Tibial artery (tissue), 4 donors: ENCODE measurements at regions not wholly inside any gene's neighbourhood (a gene's known extent, or its start where the extent isn't known, plus 50 kb on each side); places are given as distances from the start of the nearest gene placed in this dataset.
A peak's percentile ranks its signal among the peaks of the same experiment; 100 is the strongest.

Experiments
- DNase-seq, 2 donors: peaks; one replicate each; pipeline ENCODE4 v3.0.0-alpha.2; 2019
- H3K27ac ChIP-seq, 2 donors: fragments of 200-600 bp; sonication (generic) in 1 of 2; 1 replicate in 1 of 2; 2 replicates in 1 of 2; pipeline ENCODE4 v1.5.1; 2018 to 2019; ENCODE audit warnings: mild to moderate bottlenecking in 1 of 2
- H3K27me3 ChIP-seq, 2 donors: fragments of 200-600 bp; sonication (generic) in 1 of 2; one replicate each; pipeline versions ENCODE4 v1.5.1 to v1.6.0; 2016 to 2019
- H3K36me3 ChIP-seq, 3 donors: fragments of 200-600 bp; sonication (generic) in 2 of 3; one replicate each; pipeline ENCODE4 v1.5.1; 2016 to 2019; ENCODE audit warnings: mild to moderate bottlenecking in 2 of 3
- H3K4me1 ChIP-seq, 4 donors: fragments of 200-600 bp; sonication (generic) in 2 of 4; 1 replicate in 3 of 4; 2 replicates in 1 of 4; pipeline ENCODE4 v1.5.1; 2016 to 2019
- H3K4me3 ChIP-seq, 2 donors: fragments of 200-600 bp; sonication (generic) in 1 of 2; 1 replicate in 1 of 2; 2 replicates in 1 of 2; pipeline ENCODE4 v1.5.1; 2018 to 2019; ENCODE audit warnings: mild to moderate bottlenecking in 2 of 2
- H3K9me3 ChIP-seq, 3 donors: fragments of 200-600 bp; sonication (generic) in 1 of 3; one replicate each; pipeline ENCODE4 v1.5.1; 2016 to 2019
- intact Hi-C: fragments of 100-400 bp; cut with DNase I; formaldehyde crosslinking; loops from one replicate; pipeline ENCODE4 v1.15.0; 2023; ENCODE audit warnings: low total_unique reads
- TF ChIP-seq, protein P1 (sequence below), 2 experiments: fragments of 200-600 bp in 1 of 2; fragments of 450-650 bp in 1 of 2; IDR thresholded peaks; one replicate each; pipeline ENCODE4 v1.5.1; 2017 to 2019; ENCODE audit warnings: antibody characterized with exemption in 2 of 2, mild to moderate bottlenecking in 1 of 2, moderate library complexity in 1 of 2

DNA sequence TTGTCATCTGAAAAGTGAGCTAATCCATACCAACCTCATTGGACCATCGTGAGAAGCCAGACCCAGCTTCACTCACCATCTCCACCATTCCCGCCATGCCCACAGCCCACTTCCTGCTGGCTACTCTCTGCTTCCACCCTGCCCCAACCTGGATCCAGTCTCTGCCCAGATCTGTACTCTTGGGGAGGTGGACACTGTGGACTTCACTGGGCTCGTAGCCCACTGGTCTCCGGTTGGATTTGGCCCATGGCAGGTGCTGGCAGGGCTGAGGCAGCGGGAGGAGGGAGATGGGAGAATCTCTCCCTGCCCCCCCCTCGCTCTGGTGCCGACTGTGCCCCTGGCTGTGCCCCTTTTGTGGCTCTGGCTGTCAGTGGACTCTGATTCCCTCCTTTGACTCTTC lies 193.8 kb downstream of the ABHD5 start:
- peak overlapping the region in 1 of 2 donors; percentile 18 for H3K27ac ChIP-seq
- no peaks in the 10 kb centered on the region for H3K9me3 ChIP-seq
- intact Hi-C loops: no loop called here
- DNase-seq: no peak
- TF ChIP-seq, protein P1, sequence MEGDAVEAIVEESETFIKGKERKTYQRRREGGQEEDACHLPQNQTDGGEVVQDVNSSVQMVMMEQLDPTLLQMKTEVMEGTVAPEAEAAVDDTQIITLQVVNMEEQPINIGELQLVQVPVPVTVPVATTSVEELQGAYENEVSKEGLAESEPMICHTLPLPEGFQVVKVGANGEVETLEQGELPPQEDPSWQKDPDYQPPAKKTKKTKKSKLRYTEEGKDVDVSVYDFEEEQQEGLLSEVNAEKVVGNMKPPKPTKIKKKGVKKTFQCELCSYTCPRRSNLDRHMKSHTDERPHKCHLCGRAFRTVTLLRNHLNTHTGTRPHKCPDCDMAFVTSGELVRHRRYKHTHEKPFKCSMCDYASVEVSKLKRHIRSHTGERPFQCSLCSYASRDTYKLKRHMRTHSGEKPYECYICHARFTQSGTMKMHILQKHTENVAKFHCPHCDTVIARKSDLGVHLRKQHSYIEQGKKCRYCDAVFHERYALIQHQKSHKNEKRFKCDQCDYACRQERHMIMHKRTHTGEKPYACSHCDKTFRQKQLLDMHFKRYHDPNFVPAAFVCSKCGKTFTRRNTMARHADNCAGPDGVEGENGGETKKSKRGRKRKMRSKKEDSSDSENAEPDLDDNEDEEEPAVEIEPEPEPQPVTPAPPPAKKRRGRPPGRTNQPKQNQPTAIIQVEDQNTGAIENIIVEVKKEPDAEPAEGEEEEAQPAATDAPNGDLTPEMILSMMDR (IDR thresholded peaks at IDR 0.05): no peak
- peaks cover 0 to 43% (median 21%) of the 10 kb centered on the region in 4 donors for H3K4me1 ChIP-seq
- no peaks in the 10 kb centered on the region for H3K36me3 ChIP-seq
- H3K27me3 ChIP-seq: no peaks in the 10 kb centered on the region
- H3K4me3 ChIP-seq: no peak overlapping the region

DNA sequence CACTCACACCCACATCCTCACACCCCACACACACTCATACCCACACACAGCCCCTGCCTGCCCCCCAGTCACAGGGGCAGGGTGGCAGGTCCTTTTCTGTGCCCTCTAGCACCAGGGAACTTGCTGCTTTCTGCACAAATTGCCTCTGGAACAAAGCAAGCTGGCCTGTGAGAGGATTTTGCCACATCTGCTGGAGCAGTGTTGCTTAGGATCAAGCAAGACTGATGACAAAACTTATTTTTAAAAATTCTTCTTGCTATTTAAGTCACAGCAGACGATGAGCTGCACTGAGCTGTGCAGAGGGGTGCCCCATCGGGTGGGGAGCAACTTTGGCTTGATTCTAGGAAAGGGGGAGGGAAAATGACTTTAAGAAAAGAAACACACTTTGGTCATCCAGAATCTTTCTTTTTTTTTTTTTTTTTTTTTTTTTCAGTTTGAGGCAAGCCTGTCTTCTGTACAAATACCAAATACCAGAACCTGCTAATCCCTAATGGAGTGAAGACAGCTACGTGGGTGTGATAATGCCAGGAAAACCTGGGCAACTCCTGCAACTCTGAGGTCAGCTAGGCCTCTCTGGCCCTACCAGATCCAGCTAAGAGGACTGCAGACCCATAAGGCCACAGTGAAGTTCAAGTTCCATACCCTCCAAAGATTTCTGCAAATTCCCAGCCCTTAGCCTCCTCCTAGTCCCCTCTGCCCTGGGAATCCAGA lies 195.3 kb downstream of the ABHD5 start:
- intact Hi-C loops: no loop called here
- peak overlapping the region in 1 of 2 donors; percentile 33 for H3K27ac ChIP-seq
- no peaks in the 10 kb centered on the region for H3K27me3 ChIP-seq
- no peak overlapping the region for H3K4me3 ChIP-seq
- no peaks in the 10 kb centered on the region for H3K9me3 ChIP-seq
- DNase-seq: no peak
- TF ChIP-seq, protein P1 (IDR thresholded peaks at IDR 0.05): no peak
- peaks cover 0 to 43% (median 21%) of the 10 kb centered on the region in 4 donors for H3K4me1 ChIP-seq
- no peaks in the 10 kb centered on the region for H3K36me3 ChIP-seq

DNA sequence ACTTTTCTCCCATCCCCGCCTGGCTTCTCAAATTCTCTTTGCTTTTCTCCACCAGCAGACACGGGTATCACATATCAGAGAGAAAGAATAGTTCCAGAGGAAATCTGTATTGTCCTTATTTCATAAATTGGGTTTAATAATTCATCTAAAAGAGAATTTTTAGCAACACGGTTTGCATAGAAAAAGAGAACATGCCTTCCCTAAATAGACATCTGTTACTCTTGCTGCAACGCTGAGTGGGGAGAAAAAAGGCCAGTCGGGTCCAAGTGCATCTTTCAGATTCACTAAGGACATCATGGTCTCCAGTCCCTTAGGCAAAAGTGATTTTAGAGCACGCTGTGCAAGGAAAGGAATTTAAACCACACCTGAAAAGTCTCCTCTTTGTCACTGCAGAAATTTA lies 201.3 kb downstream of the ABHD5 start:
- no peak for DNase-seq

DNA sequence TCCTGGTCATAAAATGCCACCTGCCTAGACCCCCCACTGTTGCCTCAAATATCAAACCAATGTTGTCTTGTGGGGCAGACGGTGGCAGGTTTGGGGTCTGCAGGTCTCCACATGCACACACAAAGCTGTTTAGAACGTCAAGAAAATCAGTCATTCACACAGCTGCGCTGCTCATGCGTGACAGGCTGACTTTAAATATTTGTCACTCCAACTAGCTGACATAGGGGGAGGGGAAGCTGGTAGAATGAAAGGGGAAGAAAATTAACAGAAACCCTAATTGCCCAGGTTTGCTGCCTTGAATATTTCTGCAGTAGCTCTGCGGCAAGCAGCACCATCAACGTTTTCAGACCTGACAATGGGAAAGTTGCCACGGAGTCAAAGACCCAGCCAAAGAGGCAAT lies 201.8 kb downstream of the ABHD5 start:
- H3K27me3 ChIP-seq: no peaks in the 10 kb centered on the region
- H3K9me3 ChIP-seq: no peaks in the 10 kb centered on the region
- H3K4me1 ChIP-seq: peaks cover 0 to 26% (median 11%) of the 10 kb centered on the region in 4 donors
- no peak for DNase-seq
- no peaks in the 10 kb centered on the region for H3K36me3 ChIP-seq
- H3K27ac ChIP-seq: no peak overlapping the region
- intact Hi-C loops: no loop called here
- no peak overlapping the region for H3K4me3 ChIP-seq
- TF ChIP-seq, protein P1 (IDR thresholded peaks at IDR 0.05): no peak

More for the DNA sequence above, 201.3 kb downstream of the ABHD5 start:
- Histone ChIP-seq H3K9me3 (no peaks in the 10 kb centered on the region), H3K27ac (no peak overlapping the region), H3K36me3 (no peaks in the 10 kb centered on the region), H3K4me1 (peaks cover 0 to 26% (median 11%) of the 10 kb centered on the region in 4 donors), H3K4me3 (no peak overlapping the region), H3K27me3 (no peaks in the 10 kb centered on the region)
- TF ChIP-seq, protein P1 (IDR thresholded peaks at IDR 0.05): no peak
- intact Hi-C loops: no loop called here

DNA sequence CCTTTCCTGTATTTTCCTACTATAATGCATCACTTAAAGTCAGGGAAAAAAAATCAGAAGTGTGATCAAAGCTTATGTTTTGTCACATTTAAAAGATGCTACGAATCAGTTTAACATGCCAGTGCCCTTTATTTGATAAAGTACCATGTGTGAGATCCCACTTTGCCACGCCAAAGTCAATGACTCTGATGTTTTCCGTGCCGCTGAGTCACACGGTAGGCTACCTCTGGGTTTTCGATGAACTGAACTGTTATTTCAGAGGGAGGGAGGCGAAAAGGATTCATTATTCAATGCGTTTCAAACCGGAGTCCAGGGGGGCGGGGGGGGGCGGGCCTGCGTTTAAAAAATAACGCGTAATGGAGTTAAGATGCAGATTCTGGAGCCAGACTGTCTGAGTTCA lies 203.0 kb downstream of the ABHD5 start:
- Histone ChIP-seq H3K4me3 (peak overlapping the region; percentile 48 to 56), H3K27ac (peak overlapping the region in 1 of 2 donors; percentile 63), H3K27me3 (peaks cover 0 to 4% of the 10 kb centered on the region in 2 donors), H3K9me3 (no peaks in the 10 kb centered on the region), H3K4me1 (peaks cover 0 to 26% (median 11%) of the 10 kb centered on the region in 4 donors), H3K36me3 (no peaks in the 10 kb centered on the region)
- intact Hi-C loops: no loop called here
- TF ChIP-seq, protein P1 (IDR thresholded peaks at IDR 0.05): no peak
- no peak for DNase-seq
